Neural cell (in vitro differentiated cells): ENCODE measurements at regions not wholly inside any gene's neighbourhood (a gene's known extent, or its start where the extent isn't known, plus 50 kb on each side); places are given as distances from the start of the nearest gene placed in this dataset.
A peak's percentile ranks its signal among the peaks of the same experiment; 100 is the strongest.

Source experiments
- H2AFZ ChIP-seq: fragments of 200-600, 300-800 bp; sonication (generic), shearing (Covaris generic); 2 replicates; pipeline ENCODE4 v1.6.0; 2014; ENCODE audit warnings: low read depth, mild to moderate bottlenecking, antibody characterized with exemption, low read length, moderate library complexity
- H3F3A ChIP-seq: fragments of 200-600 bp; shearing (Covaris generic); 2 replicates; pipeline ENCODE4 v1.6.1; 2016; ENCODE audit warnings: mild to moderate bottlenecking, moderate library complexity, mixed read lengths, antibody characterized with exemption, low read length; ENCODE audit not compliant: insufficient read depth, poor library complexity, severe bottlenecking
- H3K27ac ChIP-seq: fragments of 200-600, 300-800 bp; sonication (generic), shearing (Covaris generic); 2 replicates; pipeline ENCODE4 v1.5.1; 2014; ENCODE audit warnings: mild to moderate bottlenecking, low read length, moderate library complexity
- H3K27me3 ChIP-seq: fragments of 300-800, 200-600 bp; sonication (generic), shearing (Covaris generic); 2 replicates; pipeline ENCODE4 v1.6.0; 2014; ENCODE audit warnings: mild to moderate bottlenecking, low read depth, low read length, moderate library complexity; ENCODE audit not compliant: insufficient read depth
- H3K36me3 ChIP-seq: fragments of 300-800, 200-600 bp; sonication (generic), shearing (Covaris generic); 2 replicates; pipeline ENCODE4 v1.5.1; 2014; ENCODE audit warnings: mild to moderate bottlenecking, antibody characterized with exemption, low read length, moderate library complexity; ENCODE audit not compliant: insufficient read depth
- H3K4me2 ChIP-seq: fragments of 300-800, 200-600 bp; sonication (generic), shearing (Covaris generic); 2 replicates; pipeline ENCODE4 v1.6.0; 2014; ENCODE audit warnings: mild to moderate bottlenecking, low read length
- H3K4me3 ChIP-seq: fragments of 300-800, 200-600 bp; sonication (generic), shearing (Covaris generic); 2 replicates; pipeline ENCODE4 v1.5.1; 2014; ENCODE audit warnings: mild to moderate bottlenecking, low read length, moderate library complexity
- H3K79me2 ChIP-seq: fragments of 200-600 bp; shearing (Covaris generic); replicated peaks from 2 replicates; pipeline ENCODE4 v1.6.0; 2014; ENCODE audit warnings: mild to moderate bottlenecking, low read length, moderate library complexity; ENCODE audit not compliant: insufficient read depth
- H3K9ac ChIP-seq: fragments of 300-800, 200-600 bp; sonication (generic), shearing (Covaris generic); 2 replicates; pipeline ENCODE4 v1.6.1; 2016; ENCODE audit warnings: mild to moderate bottlenecking, low read length, mixed read lengths
- H3K9me2 ChIP-seq: fragments of 200-600 bp; shearing (Covaris generic); 2 replicates; pipeline ENCODE4 v1.6.1; 2016; ENCODE audit warnings: mild to moderate bottlenecking, low read length, mixed read lengths; ENCODE audit not compliant: insufficient read depth
- H3K9me3 ChIP-seq: fragments of 200-600, 300-800 bp; sonication (generic), shearing (Covaris generic); 2 replicates; pipeline ENCODE4 v1.6.1; 2016; ENCODE audit warnings: mild to moderate bottlenecking, mixed run types, low read length, moderate library complexity, mixed read lengths
- H4K20me1 ChIP-seq: fragments of 200-600 bp; shearing (Covaris generic); 2 replicates; pipeline ENCODE4 v1.6.1; 2016; ENCODE audit warnings: mild to moderate bottlenecking, mixed run types; ENCODE audit not compliant: insufficient read depth
- EP300 ChIP-seq: fragments of 450-650 bp; conservative IDR thresholded peaks from 2 replicates; pipeline ENCODE4 v1.6.1; 2014; ENCODE audit warnings: antibody characterized with exemption, mild to moderate bottlenecking, moderate library complexity; ENCODE audit not compliant: poor library complexity, severe bottlenecking
- EZH2 ChIP-seq: fragments of 200-600, 300-800 bp; shearing (Covaris generic), sonication (generic); IDR thresholded peaks from 2 replicates; pipeline ENCODE4 v1.6.1; 2014; ENCODE audit warnings: antibody characterized with exemption, low read length, borderline replicate concordance, mild to moderate bottlenecking; ENCODE audit not compliant: insufficient read depth, poor library complexity, severe bottlenecking
- MXI1 ChIP-seq: fragments of 450-650 bp; conservative IDR thresholded peaks from 2 replicates; pipeline ENCODE4 v1.6.1; 2014; ENCODE audit warnings: antibody characterized with exemption, mild to moderate bottlenecking; ENCODE audit not compliant: poor library complexity, severe bottlenecking
- POLR2AphosphoS5 ChIP-seq: IDR thresholded peaks from 2 replicates; pipeline ENCODE4 v1.6.1; 2012
- RAD21 ChIP-seq: fragments of 450-650 bp; conservative IDR thresholded peaks from 2 replicates; pipeline ENCODE4 v1.6.1; 2014; ENCODE audit warnings: antibody characterized with exemption, mild to moderate bottlenecking, moderate library complexity
- SMC3 ChIP-seq: fragments of 450-650 bp; conservative IDR thresholded peaks from 2 replicates; pipeline ENCODE4 v1.6.1; 2014; ENCODE audit warnings: antibody characterized with exemption, mild to moderate bottlenecking, moderate library complexity; ENCODE audit not compliant: poor library complexity
- TAF1 ChIP-seq: IDR thresholded peaks from 2 replicates; pipeline ENCODE4 v1.6.1; 2012; ENCODE audit warnings: low read depth
- TF ChIP-seq, protein P1 (sequence below): IDR thresholded peaks from 2 replicates; pipeline ENCODE4 v1.6.1; 2012; ENCODE audit warnings: borderline replicate concordance
- TF ChIP-seq, protein P2 (sequence below): fragments of 450-650 bp; IDR thresholded peaks from 2 replicates; pipeline ENCODE4 v1.5.1; 2014; ENCODE audit warnings: antibody characterized with exemption, mild to moderate bottlenecking, moderate library complexity; ENCODE audit not compliant: poor library complexity, severe bottlenecking

DNA sequence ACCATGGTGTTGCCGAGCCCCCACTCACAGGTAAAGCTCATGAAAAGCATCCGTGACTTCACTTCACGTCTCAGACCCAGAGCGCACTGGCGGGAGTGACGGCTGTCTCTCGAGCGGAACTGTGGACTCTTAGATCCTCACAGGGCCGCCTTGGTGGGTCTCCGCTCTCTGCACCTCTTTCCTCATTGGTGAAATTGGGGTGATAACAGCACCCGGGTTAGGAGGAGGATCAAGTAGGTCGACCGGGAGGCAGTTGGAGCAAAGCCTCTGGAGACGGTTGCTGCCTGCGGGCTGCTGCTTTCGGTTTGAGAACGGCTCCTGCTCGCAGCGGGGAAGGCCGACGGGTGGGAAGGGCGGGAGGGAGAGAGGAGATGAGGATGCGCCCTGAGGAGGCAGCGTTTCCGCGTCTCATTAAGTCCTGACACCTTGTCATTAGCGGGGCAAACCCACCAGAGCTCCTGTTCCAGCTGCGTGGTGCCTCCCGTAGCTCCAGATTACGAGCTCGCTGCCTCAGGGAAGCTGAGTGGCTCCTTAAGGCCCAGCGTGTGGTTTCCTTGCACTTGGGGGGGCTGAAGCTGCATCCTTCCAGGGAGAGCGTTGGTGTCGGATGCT is 51.9 kb upstream of the CFAP46 start:
- no peaks in the 10 kb centered on the region for H3F3A ChIP-seq
- H3K79me2 ChIP-seq: no peaks in the 10 kb centered on the region
- peak overlapping the region; percentile 36 for H3K9ac ChIP-seq
- H3K9me2 ChIP-seq: no peaks in the 10 kb centered on the region
- H3K4me3 ChIP-seq: peak overlapping the region; percentile 27
- H3K36me3 ChIP-seq: no peaks in the 10 kb centered on the region
- H3K27ac ChIP-seq: peak overlapping the region; percentile 5
- no peaks in the 10 kb centered on the region for H3K27me3 ChIP-seq
- no peak overlapping the region for H2AFZ ChIP-seq
- TF ChIP-seq MXI1 (no peak), EP300 (no peak), POLR2AphosphoS5 (no peak), SMC3 (no peak)
- TF ChIP-seq, protein P1, sequence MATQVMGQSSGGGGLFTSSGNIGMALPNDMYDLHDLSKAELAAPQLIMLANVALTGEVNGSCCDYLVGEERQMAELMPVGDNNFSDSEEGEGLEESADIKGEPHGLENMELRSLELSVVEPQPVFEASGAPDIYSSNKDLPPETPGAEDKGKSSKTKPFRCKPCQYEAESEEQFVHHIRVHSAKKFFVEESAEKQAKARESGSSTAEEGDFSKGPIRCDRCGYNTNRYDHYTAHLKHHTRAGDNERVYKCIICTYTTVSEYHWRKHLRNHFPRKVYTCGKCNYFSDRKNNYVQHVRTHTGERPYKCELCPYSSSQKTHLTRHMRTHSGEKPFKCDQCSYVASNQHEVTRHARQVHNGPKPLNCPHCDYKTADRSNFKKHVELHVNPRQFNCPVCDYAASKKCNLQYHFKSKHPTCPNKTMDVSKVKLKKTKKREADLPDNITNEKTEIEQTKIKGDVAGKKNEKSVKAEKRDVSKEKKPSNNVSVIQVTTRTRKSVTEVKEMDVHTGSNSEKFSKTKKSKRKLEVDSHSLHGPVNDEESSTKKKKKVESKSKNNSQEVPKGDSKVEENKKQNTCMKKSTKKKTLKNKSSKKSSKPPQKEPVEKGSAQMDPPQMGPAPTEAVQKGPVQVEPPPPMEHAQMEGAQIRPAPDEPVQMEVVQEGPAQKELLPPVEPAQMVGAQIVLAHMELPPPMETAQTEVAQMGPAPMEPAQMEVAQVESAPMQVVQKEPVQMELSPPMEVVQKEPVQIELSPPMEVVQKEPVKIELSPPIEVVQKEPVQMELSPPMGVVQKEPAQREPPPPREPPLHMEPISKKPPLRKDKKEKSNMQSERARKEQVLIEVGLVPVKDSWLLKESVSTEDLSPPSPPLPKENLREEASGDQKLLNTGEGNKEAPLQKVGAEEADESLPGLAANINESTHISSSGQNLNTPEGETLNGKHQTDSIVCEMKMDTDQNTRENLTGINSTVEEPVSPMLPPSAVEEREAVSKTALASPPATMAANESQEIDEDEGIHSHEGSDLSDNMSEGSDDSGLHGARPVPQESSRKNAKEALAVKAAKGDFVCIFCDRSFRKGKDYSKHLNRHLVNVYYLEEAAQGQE: peak; percentile 34
- no peaks in the 10 kb centered on the region for H3K9me3 ChIP-seq
- no peaks in the 10 kb centered on the region for H4K20me1 ChIP-seq
- no peak overlapping the region for H3K4me2 ChIP-seq

DNA sequence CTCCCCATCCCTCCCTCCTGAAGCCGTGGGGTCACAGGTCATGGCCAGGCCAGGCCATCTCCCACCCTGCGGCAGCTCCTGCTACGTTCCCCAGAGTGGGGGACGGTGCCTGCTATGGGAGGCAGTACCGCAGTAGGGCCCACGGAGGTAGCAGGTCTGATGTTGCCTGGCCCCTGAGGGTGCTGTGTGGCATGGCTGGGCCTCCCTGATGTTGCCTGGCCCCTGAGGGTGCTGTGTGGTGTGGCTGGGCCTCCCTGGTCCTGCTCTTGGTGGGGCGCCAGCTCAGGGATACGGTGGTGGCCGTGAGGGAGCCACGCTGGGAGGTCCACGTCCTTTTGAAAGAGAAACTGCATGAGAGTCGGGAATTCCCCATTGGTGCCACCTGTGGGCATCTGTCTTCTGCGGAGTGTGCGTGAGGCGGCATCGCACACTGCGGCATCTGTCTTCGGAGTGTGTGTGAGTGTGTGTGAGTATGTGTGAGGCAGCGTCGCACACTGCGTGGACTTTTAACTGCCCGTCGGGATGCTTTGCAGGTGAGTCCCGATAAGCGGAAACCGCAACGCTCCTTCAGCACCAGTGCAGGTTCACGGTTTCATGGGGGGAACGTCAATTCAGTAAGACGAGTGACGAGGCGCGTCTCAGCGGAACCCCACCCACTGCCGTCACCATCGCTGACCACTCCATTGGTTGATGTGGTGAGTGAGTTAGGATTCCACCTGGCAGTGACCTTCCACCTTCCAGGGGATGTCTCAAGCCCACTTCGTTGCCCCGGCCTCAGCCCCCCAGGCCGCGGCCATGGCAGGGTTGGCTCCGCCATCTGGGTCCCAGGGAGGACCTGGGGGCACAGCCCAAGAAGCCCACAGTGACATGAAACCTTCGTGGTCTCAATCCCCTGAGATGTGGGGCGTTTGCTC is 51.2 kb upstream of the CFAP46 start:
- H3K4me2 ChIP-seq: no peak overlapping the region
- no peaks in the 10 kb centered on the region for H3F3A ChIP-seq
- H3K27me3 ChIP-seq: no peaks in the 10 kb centered on the region
- no peak for TF ChIP-seq EZH2
- TF ChIP-seq RAD21: no peak
- no peak for TF ChIP-seq TAF1
- TF ChIP-seq, protein P2, sequence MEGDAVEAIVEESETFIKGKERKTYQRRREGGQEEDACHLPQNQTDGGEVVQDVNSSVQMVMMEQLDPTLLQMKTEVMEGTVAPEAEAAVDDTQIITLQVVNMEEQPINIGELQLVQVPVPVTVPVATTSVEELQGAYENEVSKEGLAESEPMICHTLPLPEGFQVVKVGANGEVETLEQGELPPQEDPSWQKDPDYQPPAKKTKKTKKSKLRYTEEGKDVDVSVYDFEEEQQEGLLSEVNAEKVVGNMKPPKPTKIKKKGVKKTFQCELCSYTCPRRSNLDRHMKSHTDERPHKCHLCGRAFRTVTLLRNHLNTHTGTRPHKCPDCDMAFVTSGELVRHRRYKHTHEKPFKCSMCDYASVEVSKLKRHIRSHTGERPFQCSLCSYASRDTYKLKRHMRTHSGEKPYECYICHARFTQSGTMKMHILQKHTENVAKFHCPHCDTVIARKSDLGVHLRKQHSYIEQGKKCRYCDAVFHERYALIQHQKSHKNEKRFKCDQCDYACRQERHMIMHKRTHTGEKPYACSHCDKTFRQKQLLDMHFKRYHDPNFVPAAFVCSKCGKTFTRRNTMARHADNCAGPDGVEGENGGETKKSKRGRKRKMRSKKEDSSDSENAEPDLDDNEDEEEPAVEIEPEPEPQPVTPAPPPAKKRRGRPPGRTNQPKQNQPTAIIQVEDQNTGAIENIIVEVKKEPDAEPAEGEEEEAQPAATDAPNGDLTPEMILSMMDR: no peak
- no peak for TF ChIP-seq MXI1
- no peak for TF ChIP-seq POLR2AphosphoS5
- TF ChIP-seq, protein P1: no peak
- TF ChIP-seq SMC3: no peak
- TF ChIP-seq EP300: no peak
- H3K4me3 ChIP-seq: no peak overlapping the region
- no peaks in the 10 kb centered on the region for H4K20me1 ChIP-seq
- no peak overlapping the region for H3K9ac ChIP-seq
- H3K9me2 ChIP-seq: no peaks in the 10 kb centered on the region
- no peak overlapping the region for H2AFZ ChIP-seq
- H3K36me3 ChIP-seq: no peaks in the 10 kb centered on the region
- no peaks in the 10 kb centered on the region for H3K79me2 ChIP-seq
- no peaks in the 10 kb centered on the region for H3K9me3 ChIP-seq
- H3K27ac ChIP-seq: no peak overlapping the region
